GM19438 (cell line): ENCODE measurements at regions not wholly inside any gene's neighbourhood (a gene's known extent, or its start where the extent isn't known, plus 50 kb on each side); places are given as distances from the start of the nearest gene placed in this dataset.
"Not testable (repeated sequence)": the region's sequence is repeated elsewhere in the genome, so short reads cannot be mapped to it uniquely, and the experiment has no call there.

Source experiments
- ATAC-seq: cut with Tn5 transposase; IDR thresholded peaks from one replicate; pipeline ENCODE4 v1.9.1; 2021; ENCODE audit warnings: low read depth; ENCODE audit not compliant: unreplicated experiment

GRCh38 chrX:128992107-128992971 is 531.0 kb downstream of the SMARCA1 start:
- ATAC-seq = no peak

GRCh38 chrX:128975745-128976144 is 547.5 kb downstream of the SMARCA1 start:
- peak; percentile 87 for ATAC-seq

DNA sequence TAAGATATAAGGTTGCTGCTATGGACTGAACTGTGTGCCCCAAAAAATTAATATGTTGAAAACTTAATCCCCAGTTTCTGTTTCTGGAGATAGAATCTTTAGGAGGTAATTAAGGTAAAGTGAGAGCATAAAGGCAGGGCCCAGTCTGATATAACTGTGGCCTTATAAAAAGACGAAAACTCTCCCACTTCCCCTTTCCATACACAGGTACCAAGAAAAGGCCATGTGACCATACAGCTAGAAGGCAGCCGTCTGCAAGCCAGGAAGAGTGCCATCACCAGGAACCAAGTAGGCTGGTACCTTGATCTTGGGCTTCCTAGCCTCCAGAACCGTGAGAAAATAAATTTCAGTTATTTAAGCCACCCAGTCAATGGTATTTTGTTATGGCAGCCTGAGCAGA is 550.3 kb downstream of the SMARCA1 start:
- no peak for ATAC-seq

GRCh38 chrX:128961290-128961689 is 562.0 kb downstream of the SMARCA1 start:
- ATAC-seq = no peak

DNA sequence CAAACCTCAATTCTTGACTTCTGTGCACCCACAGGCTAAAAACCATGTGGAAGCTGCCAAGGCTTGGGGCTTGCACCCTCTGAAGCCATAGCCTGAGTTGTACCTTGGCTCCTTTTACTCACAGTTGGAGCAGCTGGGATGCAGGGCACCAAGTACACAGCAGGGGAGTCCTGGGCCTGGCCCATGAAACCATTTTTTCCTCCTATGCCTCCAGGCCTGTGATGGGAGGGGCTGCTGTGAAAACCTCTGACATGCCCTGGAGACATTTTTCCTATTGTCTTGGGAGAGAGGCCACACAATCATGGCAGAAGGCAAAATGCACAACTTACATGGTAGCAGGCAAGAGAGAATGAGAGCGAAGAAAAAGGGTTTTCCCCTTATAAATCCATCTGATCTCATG is 568.6 kb downstream of the SMARCA1 start:
- not testable (repeated sequence) for ATAC-seq

DNA sequence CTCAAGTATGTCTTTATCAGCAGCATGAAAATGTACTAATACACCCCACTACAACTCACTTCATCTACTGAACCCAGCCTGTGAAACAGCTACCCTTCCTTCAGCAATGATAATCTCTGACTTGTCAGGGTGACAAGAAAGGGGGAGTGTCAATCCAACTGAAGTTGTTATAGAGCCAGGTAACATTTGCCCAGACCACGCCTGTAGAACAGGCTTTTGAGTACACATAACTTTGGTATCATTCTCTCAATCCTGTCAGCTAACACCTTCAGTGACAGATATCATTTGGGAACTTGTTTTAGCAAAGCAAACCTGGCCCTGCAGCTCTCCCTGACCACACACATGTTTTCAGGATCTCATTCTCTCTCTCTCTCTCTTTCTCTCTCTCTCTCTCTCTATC is 592.2 kb downstream of the SMARCA1 start:
- ATAC-seq = no peak

DNA sequence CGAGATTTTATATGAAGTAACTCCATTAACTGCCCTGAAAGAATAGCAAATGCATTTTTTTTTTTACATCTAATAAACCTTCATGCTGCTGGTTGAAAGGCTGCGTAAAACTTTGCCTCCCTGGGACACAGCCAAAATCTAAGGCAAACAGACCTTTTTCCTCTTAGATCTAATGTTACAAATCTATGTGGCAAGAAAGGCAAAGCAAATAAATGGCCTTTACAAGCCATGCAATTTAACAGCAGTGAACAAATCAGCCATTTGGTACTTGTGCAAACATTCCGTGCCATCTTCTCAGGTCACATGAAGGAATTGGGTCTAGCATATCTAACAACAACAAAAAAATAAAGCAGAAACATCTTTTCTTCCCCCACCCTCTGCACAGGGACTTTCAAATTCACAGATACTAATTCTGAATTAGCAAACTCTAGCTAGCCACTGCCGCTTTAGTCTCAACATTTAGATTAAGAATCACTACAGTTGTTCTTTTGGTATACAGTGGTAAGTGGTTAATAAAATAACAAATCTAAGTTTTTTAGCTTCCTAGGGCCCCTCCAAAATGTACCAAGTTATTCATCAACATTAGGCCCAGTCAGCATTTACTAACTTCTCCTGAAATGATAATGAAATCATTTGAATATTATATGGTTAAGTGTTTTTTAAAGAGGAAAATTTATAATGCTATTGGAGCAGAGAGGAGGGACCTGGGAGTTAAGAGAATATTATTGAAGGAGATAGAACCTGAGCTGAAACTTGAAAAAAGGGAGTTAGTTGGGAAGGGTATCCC is 593.8 kb downstream of the SMARCA1 start:
- ATAC-seq = no peak

- ATAC-seq = no peak
Observed at GRCh38 chrX:128928636-128929035, 594.7 kb downstream of the SMARCA1 start.

- no peak for ATAC-seq
Observed at GRCh38 chrX:128927363-128927762, 595.9 kb downstream of the SMARCA1 start.

- ATAC-seq = no peak
Observed at GRCh38 chrX:128906753-128907152, 616.5 kb downstream of the SMARCA1 start.

DNA sequence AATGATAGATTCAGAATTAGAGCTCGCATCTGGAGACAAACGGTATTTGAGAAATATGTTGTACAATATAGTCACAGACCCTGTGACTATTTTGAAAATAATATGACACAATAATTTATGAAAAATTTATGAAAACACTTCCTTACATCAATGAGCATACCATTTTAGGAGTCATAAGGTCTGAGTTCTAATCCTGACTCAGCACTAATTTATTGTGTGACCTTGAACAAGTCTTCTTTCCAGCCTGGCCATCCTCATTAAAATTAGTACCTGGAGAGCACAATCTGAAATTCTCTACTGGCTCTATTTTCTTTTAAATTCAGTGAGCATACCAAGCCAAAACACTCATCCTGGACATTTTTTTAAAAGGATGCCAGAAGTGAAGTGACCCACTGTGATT is 622.3 kb downstream of the SMARCA1 start:
- no peak for ATAC-seq

DNA sequence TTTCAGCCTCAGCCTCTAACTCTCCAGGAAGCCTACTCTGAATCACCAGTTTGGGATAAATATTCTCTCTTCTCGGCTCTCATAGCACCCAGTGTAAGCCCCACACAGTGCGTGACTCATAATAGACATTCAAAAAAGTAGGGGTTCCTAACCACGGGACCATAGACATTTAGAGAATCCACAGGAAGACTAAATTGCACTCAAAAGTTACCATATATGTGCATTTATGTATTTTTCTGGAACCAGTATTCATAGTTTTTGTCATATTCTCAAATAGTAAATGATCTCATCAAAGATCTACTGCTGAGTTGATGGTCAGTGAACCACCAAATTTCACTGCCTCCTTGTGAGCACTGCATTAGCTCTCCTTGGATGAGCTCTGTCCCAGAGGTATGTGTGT is 625.7 kb downstream of the SMARCA1 start:
- ATAC-seq = no peak

- no peak for ATAC-seq
Observed at GRCh38 chrX:128891554-128891953, 631.7 kb downstream of the SMARCA1 start.

DNA sequence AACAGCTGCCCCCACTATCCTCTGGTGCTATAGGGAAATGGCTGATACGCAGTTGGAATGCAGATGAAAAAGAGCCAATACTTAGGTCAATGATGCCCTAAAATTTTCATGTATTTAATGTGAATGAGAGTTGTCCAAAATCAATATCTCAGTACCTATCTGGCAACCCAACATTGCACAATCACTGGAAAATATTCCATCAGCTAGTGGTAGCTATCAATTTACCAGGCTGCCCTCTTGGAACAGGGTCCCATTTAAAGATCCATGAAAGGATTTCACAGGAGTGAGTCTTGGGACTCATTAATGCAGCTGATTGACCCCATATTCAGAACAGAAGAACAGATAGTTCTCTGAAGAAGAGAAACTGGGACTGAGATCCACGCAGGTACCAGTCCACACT is 638.9 kb downstream of the SMARCA1 start:
- ATAC-seq = no peak

- ATAC-seq = no peak
Observed at GRCh38 chrX:128883650-128884049, 639.6 kb downstream of the SMARCA1 start.

- no peak for ATAC-seq
Observed at GRCh38 chrX:128870361-128870760, 652.9 kb downstream of the SMARCA1 start.

- ATAC-seq = no peak
Observed at GRCh38 chrX:128862557-128862956, 660.7 kb downstream of the SMARCA1 start.

DNA sequence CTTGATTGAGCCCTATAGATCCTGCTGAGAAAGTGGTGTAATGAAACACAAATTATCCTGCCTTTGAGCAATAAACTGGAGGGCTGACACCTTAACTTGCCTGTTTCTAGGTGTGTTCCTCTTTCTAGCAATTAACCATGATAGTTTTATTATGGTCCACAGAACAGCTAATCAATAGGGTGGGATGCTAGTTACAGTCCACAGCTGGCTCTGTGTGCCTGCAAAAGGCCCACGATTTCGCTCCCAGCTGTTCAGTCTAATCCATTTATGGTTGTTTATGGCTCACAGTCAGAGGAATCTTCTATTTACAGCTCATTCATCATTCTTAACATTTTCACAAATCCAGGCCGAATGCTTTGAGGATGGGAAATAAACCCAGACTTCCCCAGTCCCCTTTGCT is 674.9 kb downstream of the SMARCA1 start:
- ATAC-seq = no peak

- no peak for ATAC-seq
Observed at GRCh38 chrX:128846385-128846784, 676.9 kb downstream of the SMARCA1 start.

- no peak for ATAC-seq
Observed at GRCh38 chrX:128818690-128819089, 704.6 kb downstream of the SMARCA1 start.

- ATAC-seq = no peak
Observed at GRCh38 chrX:128816919-128817318, 706.4 kb downstream of the SMARCA1 start.

DNA sequence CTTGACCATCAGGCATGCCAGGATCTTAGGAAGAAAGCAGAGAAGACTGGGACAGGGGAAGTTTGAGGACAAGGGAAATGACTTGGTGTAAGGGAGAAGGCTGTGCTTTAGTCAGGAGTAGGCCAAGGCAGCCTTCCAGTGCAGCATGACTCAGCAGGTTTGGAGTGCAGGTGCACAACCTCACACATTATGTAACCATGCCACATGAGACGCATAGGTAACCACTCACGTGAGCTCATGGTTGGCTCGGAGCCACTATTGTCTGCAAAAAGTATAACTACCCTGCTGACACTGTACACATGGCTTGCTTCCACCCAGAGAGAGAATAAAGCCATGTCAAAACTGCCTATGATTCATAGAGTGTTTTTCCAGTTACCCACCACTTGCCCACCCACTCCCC is 715.9 kb downstream of the SMARCA1 start:
- no peak for ATAC-seq
